Thymus (tissue), 11 donors: ENCODE measurements at regions not wholly inside any gene's neighbourhood (a gene's known extent, or its start where the extent isn't known, plus 50 kb on each side); places are given as distances from the start of the nearest gene placed in this dataset.

Source experiments
- DNase-seq, 9 donors: peaks; one replicate each; pipeline ENCODE4 v3.0.0-alpha.2; 2013; ENCODE audit warnings: low spot score in 9 of 9, low read depth in 6 of 9, missing footprints in 1 of 9
- H3K27ac ChIP-seq, 2 donors: one replicate each; pipeline ENCODE4 v1.5.1; 2013; ENCODE audit warnings: control low read depth in 1 of 2, low read depth in 1 of 2, low read length in 1 of 2, mild to moderate bottlenecking in 1 of 2, moderate library complexity in 1 of 2
- H3K27me3 ChIP-seq, 2 donors: one replicate each; pipeline ENCODE4 v1.5.1; 2013; ENCODE audit warnings: low read length in 1 of 2; ENCODE audit not compliant: control insufficient read depth in 2 of 2, insufficient read depth in 1 of 2
- H3K36me3 ChIP-seq, 2 donors: one replicate each; pipeline ENCODE4 v1.5.1; 2013; ENCODE audit warnings: low read length in 1 of 2, mild to moderate bottlenecking in 1 of 2, moderate library complexity in 1 of 2; ENCODE audit not compliant: control insufficient read depth in 2 of 2, insufficient read depth in 2 of 2
- H3K4me1 ChIP-seq, 2 donors: one replicate each; pipeline ENCODE4 v1.5.1; 2013; ENCODE audit warnings: low read length in 2 of 2; ENCODE audit not compliant: control insufficient read depth in 2 of 2, insufficient read depth in 2 of 2
- H3K4me3 ChIP-seq, 2 donors: one replicate each; pipeline ENCODE4 v1.5.1; 2013; ENCODE audit warnings: low read length in 2 of 2, control low read depth in 1 of 2, mild to moderate bottlenecking in 1 of 2
- H3K9me3 ChIP-seq, 2 donors: one replicate each; pipeline ENCODE4 v1.5.1; 2013; ENCODE audit warnings: low read length in 1 of 2, mild to moderate bottlenecking in 1 of 2; ENCODE audit not compliant: control insufficient read depth in 2 of 2, insufficient read depth in 1 of 2
- WGBS: extraction: QIAGEN DNeasy Blood & Tissue Kit; methylation state at CpG from one replicate; pipeline ENCODE4 v1.1.7; 2013; 5-methylcytosine and 5-hydroxymethylcytosine counted together
- donor health status: healthy.

DNA sequence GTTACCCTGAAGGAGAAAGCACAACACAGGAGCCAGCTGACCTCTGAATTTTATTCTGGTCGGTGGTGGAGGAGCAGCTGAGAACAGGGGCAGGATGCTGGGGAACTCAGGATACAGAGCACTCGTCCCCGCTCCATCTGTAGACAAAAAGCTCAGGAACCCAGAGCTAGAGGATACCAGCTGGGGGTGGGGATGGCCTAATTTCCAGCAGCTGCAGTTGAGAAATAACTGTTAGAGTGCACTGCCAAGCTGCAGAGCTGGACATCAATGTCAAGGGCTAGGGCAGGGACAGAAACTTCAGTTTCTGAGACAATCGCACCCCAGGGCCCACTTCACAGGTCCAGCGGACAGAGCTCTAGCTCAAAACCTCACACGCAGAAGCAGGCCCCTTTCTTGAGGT is 122.1 kb upstream of the GUCY1A1 start:
- Histone ChIP-seq H3K4me3 (no peak overlapping the region), H3K27ac (no peak overlapping the region), H3K4me1 (no peaks in the 10 kb centered on the region), H3K36me3 (no peaks in the 10 kb centered on the region), H3K9me3 (peaks cover 0 to 7% of the 10 kb centered on the region in 2 donors), H3K27me3 (no peaks in the 10 kb centered on the region)
- no peak for DNase-seq
- whole genome bisulfite sequencing: 96% methylated on average over 6 of the region's 6 CpGs

DNA sequence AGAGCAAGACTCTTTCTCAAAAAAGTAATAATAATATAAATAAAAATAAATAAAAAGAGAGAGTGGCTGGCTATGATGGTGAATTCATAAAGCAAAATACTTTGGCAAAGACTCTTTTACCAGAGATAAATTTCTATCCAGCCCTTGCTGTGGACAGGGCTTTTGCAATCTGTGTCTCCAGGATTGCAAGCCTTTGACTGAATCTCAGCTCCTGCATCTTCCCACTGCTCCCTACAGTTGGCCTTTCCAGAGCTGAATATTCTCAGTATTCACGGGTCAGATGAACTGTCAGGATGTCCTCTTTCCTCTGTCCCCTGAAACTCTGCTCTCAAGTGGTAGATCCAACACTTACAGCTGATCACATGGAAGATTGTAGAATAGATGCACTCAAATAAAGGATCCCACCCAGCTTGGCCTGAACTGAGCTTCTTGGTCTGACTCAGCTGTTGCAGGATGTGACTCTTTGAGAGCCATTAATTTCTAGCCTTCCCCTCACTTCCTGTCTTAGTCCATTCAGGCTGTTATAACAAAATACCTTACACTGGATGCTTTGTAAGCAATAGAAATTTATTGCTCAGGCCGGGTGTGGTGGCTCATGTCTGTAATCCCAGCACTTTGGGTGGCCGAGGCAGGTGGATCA is 123.4 kb upstream of the GUCY1A1 start:
- no peak overlapping the region for H3K27ac ChIP-seq
- 79% methylated on average over 3 of the region's 3 CpGs for whole genome bisulfite sequencing

DNA sequence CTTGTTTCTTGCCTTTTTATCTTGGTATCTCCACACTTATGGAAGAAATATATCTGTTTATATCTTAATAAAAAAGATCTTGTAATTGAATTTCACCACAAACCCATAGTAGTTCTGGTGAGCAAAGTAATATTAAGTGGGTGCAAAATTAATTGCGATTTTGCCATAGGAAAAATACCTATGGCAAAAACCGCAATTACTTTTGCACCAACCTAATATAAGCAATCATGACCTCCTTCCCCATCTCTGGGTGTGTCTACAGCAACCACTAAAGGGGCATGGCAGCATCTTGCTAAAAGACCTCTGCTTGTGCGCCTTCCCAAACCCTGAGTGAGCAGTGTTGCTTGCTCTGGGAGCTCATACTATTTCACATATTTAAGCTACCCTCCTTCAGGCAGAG is 124.2 kb upstream of the GUCY1A1 start:
- H3K4me1 ChIP-seq: no peaks in the 10 kb centered on the region

More for the DNA sequence above, 123.4 kb upstream of the GUCY1A1 start:
- Histone ChIP-seq H3K9me3 (peaks cover 0 to 7% of the 10 kb centered on the region in 2 donors), H3K36me3 (no peaks in the 10 kb centered on the region), H3K4me3 (no peak overlapping the region), H3K27me3 (no peaks in the 10 kb centered on the region), H3K4me1 (no peaks in the 10 kb centered on the region)
- DNase-seq: no peak

DNA sequence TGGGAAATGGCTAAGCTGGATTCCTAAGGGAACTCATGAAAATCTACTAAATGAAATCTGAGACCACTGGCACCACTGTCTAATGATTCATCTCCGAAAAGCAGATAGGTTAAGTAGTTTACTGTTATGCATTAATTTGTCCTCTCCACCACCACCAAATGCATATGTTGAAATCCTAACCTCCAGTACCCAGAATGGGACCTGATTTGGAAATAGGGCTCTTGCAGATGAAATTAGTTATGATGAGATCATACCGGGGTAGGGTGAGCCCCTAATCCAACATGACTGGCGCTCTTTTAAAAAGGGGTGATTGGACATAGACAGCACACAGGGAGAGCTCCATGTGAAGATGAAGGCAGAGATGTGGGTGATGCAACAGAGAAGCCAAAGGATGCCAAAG is 124.9 kb upstream of the GUCY1A1 start:
- WGBS: 98% methylated on average over 3 of the region's 3 CpGs
- no peak for DNase-seq
- Histone ChIP-seq H3K27ac (no peak overlapping the region), H3K27me3 (no peaks in the 10 kb centered on the region), H3K4me1 (no peaks in the 10 kb centered on the region), H3K9me3 (peaks cover 0 to 7% of the 10 kb centered on the region in 2 donors), H3K4me3 (no peak overlapping the region), H3K36me3 (no peaks in the 10 kb centered on the region)

More for the DNA sequence above, 124.2 kb upstream of the GUCY1A1 start:
- Histone ChIP-seq H3K27ac (no peak overlapping the region), H3K36me3 (no peaks in the 10 kb centered on the region), H3K27me3 (no peaks in the 10 kb centered on the region), H3K4me3 (no peak overlapping the region), H3K9me3 (peaks cover 0 to 7% of the 10 kb centered on the region in 2 donors)
- WGBS: 97% methylated on average over 3 of the region's 3 CpGs
- DNase-seq: no peak

DNA sequence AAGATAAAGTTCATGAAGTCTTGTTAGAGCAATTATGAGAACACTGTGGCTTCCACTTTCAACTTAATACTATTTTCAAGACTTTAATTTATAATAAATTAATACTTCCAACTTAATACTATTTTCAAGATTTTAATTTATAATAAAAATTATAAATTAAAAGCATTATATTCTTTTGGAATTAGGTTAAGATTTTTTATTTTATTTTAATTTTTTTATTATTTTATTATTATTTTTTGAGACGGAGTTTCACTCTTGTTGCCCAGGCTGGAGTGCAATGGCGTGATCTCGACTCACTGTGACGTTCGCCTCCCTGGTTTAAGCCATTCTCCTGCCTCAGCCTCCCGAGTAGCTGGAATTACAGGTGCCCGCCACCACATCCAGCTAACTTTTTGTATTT is 126.0 kb upstream of the GUCY1A1 start:
- Histone ChIP-seq H3K4me3 (no peak overlapping the region), H3K9me3 (peaks cover 0 to 7% of the 10 kb centered on the region in 2 donors), H3K36me3 (no peaks in the 10 kb centered on the region), H3K27ac (no peak overlapping the region), H3K4me1 (no peaks in the 10 kb centered on the region), H3K27me3 (no peaks in the 10 kb centered on the region)
- WGBS: 98% methylated on average over 7 of the region's 7 CpGs
- no peak for DNase-seq

DNA sequence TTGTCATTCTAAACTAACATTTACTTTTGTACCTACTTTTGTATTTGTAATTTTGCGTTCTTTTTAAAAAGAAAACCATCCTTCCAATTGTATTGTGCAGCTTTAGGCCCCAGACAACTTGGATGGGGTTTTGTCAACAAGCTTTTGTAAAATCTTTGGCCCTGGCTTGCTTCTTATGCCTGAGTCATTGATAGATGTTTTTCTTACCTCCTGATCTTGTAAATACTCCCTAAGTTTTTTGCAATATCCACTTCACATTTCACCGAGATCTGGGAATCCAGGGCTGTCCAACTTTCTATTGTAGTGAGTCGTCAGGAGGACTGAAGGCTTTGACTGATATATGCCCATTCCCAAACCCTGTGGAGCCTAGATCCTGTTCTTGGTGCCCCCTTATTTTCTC is 126.9 kb upstream of the GUCY1A1 start:
- 84% methylated on average over 3 of the region's 3 CpGs for WGBS
- Histone ChIP-seq H3K36me3 (no peaks in the 10 kb centered on the region), H3K27ac (no peak overlapping the region), H3K4me1 (no peaks in the 10 kb centered on the region), H3K4me3 (no peak overlapping the region), H3K27me3 (no peaks in the 10 kb centered on the region), H3K9me3 (peaks cover 0 to 4% of the 10 kb centered on the region in 2 donors)
- no peak for DNase-seq

DNA sequence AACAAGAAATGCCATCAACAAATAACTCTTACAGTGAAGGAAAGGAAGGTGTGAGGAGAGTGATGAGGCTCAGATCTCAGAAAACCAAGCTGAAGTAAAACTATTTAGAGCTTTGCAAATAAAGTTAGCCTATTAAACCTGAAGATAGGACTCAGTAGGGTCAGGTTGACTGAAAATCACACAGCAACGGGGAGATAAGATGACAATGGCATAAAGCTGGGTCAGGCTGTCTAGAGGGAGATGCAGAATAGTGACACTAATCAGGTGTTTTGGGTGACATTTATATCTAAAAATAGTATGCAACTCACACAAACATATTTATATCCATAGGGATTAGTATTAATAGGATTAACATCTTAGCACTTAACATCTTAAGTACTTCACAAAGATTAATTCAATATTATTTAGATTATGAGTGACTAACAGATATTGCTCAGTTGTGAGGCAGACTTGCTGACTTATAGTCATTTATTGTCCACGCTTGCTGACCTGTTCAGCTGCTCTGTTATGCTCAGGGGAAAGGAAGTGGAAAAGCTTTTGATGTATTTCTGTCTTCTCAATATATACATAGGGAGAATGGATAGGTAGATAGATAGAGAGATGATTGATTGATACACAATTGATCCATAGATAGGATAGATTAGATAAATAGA is 130.7 kb upstream of the GUCY1A1 start:
- Histone ChIP-seq H3K27ac (no peak overlapping the region), H3K4me1 (no peaks in the 10 kb centered on the region), H3K36me3 (no peaks in the 10 kb centered on the region), H3K4me3 (no peak overlapping the region), H3K9me3 (no peaks in the 10 kb centered on the region), H3K27me3 (no peaks in the 10 kb centered on the region)
- WGBS: 96% methylated on average over 2 of the region's 2 CpGs
- DNase-seq: no peak

DNA sequence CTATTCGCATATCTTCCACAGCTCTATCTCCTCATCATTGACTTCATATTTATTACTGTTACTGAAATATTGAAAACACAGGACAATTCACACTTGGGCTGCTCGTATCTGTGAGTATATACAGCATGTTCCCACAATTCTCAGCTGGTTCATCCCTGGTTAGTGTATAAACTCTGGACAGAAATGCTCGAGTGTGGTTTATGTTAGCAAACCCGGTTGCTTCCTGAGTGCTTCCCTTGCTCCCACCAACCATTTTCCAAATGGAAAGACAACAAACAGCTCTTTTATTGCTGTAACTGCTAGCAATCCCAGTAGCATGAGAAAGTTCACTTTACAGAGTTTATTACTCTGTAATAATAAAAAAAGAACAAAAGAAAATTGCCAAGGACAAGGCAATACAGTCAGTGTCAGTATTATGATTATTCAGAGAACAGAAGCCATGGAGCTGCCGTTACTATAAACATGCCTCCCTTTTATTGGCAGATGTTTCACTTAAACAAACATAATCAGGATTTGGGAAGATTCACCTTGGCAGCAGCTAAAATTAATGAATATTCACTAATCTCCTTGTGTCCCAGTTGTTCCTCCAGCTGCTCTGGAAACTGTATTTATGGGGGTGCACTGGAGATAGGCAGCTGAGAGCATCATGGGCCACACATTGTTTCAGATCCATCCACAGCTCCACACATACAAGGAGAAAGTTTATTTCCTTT is 134.1 kb upstream of the GUCY1A1 start:
- no peaks in the 10 kb centered on the region for H3K9me3 ChIP-seq
- no peaks in the 10 kb centered on the region for H3K4me1 ChIP-seq
- H3K27me3 ChIP-seq: no peaks in the 10 kb centered on the region
- no peak overlapping the region for H3K4me3 ChIP-seq
- H3K27ac ChIP-seq: no peak overlapping the region
- DNase-seq: no peak
- H3K36me3 ChIP-seq: no peaks in the 10 kb centered on the region
- 94% methylated on average over 5 of the region's 5 CpGs for WGBS

DNA sequence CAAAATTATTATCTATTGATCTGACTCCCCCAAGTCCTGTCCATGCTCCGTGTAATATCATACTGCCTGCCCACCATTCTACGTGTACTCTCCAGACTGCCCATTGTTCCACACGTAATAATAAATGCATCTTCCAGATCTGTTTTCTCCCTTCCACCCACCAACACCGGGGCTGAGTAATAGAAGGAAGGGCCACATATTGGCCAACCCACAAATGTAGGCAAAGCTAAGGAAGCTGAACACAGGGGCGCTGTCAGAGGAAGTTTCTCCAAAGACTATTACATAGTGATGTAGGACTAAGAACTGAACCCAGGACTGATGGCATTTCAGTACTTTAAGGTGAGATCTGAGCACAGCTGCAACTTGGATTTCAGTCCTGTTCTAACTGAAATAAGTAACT is 135.8 kb upstream of the GUCY1A1 start:
- Histone ChIP-seq H3K4me1 (peaks cover 0 to 4% of the 10 kb centered on the region in 2 donors), H3K27me3 (no peaks in the 10 kb centered on the region), H3K36me3 (no peaks in the 10 kb centered on the region), H3K27ac (no peak overlapping the region), H3K9me3 (no peaks in the 10 kb centered on the region), H3K4me3 (no peak overlapping the region)
- DNase-seq: no peak
- 92% methylated on average over 5 of the region's 5 CpGs for WGBS
